ENCODE measurements at regions not wholly inside any gene's neighbourhood (a gene's known extent, or its start where the extent isn't known, plus 50 kb on each side); places are given as distances from the start of the nearest gene placed in this dataset.

GRCh38 chr20:52763321-52763853 is 208.8 kb upstream of the TSHZ2 start:
- no peak overlapping the region for H3K27ac ChIP-seq (ENCODE audit: insufficient read depth, low read length)
- H4K5ac ChIP-seq (ENCODE audit: low read depth, low read length): no peak overlapping the region
- no peak overlapping the region for H3K18ac ChIP-seq (ENCODE audit: low read depth, low read length)
- H2BK5ac ChIP-seq (ENCODE audit: low read depth, low read length, poor library complexity, severe bottlenecking): no peak overlapping the region
- intact Hi-C loops (cut with micrococcal nuclease): no loop called here
- H2BK120ac ChIP-seq (ENCODE audit: low read depth, low read length): no peak overlapping the region
- in situ Hi-C loops (cut with MboI; ENCODE audit: low sequenced_read_pairs): no loop called here
- WGBS, 2 experiments (ENCODE audit: extremely low coverage in 2 of 2, insufficient read length in 1 of 2): no CpG with 5 or more reads among the region's 9 CpGs
- H2AK5ac ChIP-seq (ENCODE audit: low read depth, low read length): no peak overlapping the region
- ATAC-seq (ENCODE audit: low read depth) (no peak), DNase-seq (no peak)
- no peaks in the 10 kb centered on the region for H3K36me3 ChIP-seq (ENCODE audit: control insufficient read depth, insufficient read depth, low read length)
- no peaks in the 10 kb centered on the region for H3K4me1 ChIP-seq (ENCODE audit: control insufficient read depth, insufficient read depth, low read length)
- no peak overlapping the region for H3K9ac ChIP-seq (ENCODE audit: low read depth, low read length)
- no peaks in the 10 kb centered on the region for H3K79me1 ChIP-seq (ENCODE audit: low read depth in 1 of 2, low read length in 2 of 2)
- no peak overlapping the region for H3K23ac ChIP-seq (ENCODE audit: low read depth, low read length)
- no peaks in the 10 kb centered on the region for H3K9me3 ChIP-seq (ENCODE audit: control insufficient read depth, insufficient read depth, low read length)
- H4K20me1 ChIP-seq (ENCODE audit: insufficient read depth, low read length): no peaks in the 10 kb centered on the region
- H3K9me1 ChIP-seq (ENCODE audit: insufficient read depth, low read length): no peaks in the 10 kb centered on the region
- BruUV-seq (replicated peaks): no TSS peak
- H2BK20ac ChIP-seq (ENCODE audit: low read depth, low read length): no peak overlapping the region
- H2AK9ac ChIP-seq (replicated peaks; ENCODE audit: low read depth, low read length, poor library complexity): no peak overlapping the region
- no peak overlapping the region for H4K8ac ChIP-seq (ENCODE audit: low read depth in 2 of 2, low read length in 2 of 2)
- TF ChIP-seq RFX5 (IDR thresholded peaks at IDR 0.05; ENCODE audit: low read depth, low read length) (no peak), RAD21 (IDR thresholded peaks at IDR 0.05; ENCODE audit: low read length) (no peak), CEBPB (IDR thresholded peaks at IDR 0.05; ENCODE audit: low read depth, low read length) (no peak), CTCF (conservative IDR thresholded peaks at IDR 0.05; ENCODE audit: low read depth, low read length) (no peak), CHD1 (IDR thresholded peaks at IDR 0.05; ENCODE audit: low read depth, low read length) (no peak), POLR2A (IDR thresholded peaks at IDR 0.05; ENCODE audit: low read depth, low read length) (no peak)
- no peak overlapping the region for H3K4me2 ChIP-seq (ENCODE audit: low read depth, low read length)
- POLR2A ChIA-PET (ENCODE audit: unreplicated experiment): no interaction called here
- H3K4me3 ChIP-seq (ENCODE audit: insufficient read depth, low read depth, low read length): no peak overlapping the region
- dilution Hi-C loops (cut with HindIII; ENCODE audit: low sequenced_read_pairs, unreplicated experiment): no loop called here
- H3K56ac ChIP-seq (ENCODE audit: extremely low read depth, insufficient read depth, low read length): no peak overlapping the region
- no peak overlapping the region for H2AFZ ChIP-seq (replicated peaks; ENCODE audit: low read length, poor library complexity)
- no peaks in the 10 kb centered on the region for H3K27me3 ChIP-seq (ENCODE audit: control insufficient read depth, insufficient read depth, low read length)
- no peak overlapping the region for H3K14ac ChIP-seq (replicated peaks; ENCODE audit: low read depth, low read length)
- H2BK15ac ChIP-seq (ENCODE audit: low read depth, low read length): no peak overlapping the region
- H3K4ac ChIP-seq (ENCODE audit: low read depth, low read length): no peak overlapping the region
- CTCF ChIA-PET: no interaction called here
- no peak overlapping the region for H4K91ac ChIP-seq (ENCODE audit: insufficient read depth, low read depth, low read length)

All from IMR-90 (cell line).